Bronchial epithelial cell (primary cell): ENCODE measurements at regions not wholly inside any gene's neighbourhood (a gene's known extent, or its start where the extent isn't known, plus 50 kb on each side); places are given as distances from the start of the nearest gene placed in this dataset.
"Not testable (repeated sequence)": the region's sequence is repeated elsewhere in the genome, so short reads cannot be mapped to it uniquely, and the experiment has no call there.

ENCODE experiments used
- DNase-seq: peaks from one replicate; pipeline ENCODE4 v3.0.0-alpha.2; 2010; ENCODE audit warnings: low read depth
- FAIRE-seq: peaks from 2 replicates; lab custom pipeline; 2011; peaks lifted over from hg19 to GRCh38; lab: Jason Lieb, UNC
- H3K27me3 ChIP-seq: 2 replicates; pipeline ENCODE4 v1.5.1; 2011; ENCODE audit warnings: low read length; ENCODE audit not compliant: control insufficient read depth, insufficient read depth
- H3K36me3 ChIP-seq: 2 replicates; pipeline ENCODE4 v1.5.1; 2011; ENCODE audit warnings: low read length; ENCODE audit not compliant: control insufficient read depth, insufficient read depth
- H3K4me3 ChIP-seq: 2 replicates; pipeline ENCODE4 v1.5.1; 2011; ENCODE audit warnings: mild to moderate bottlenecking, low read depth, low read length, control low read depth
- TF ChIP-seq, protein P1 (sequence below): IDR thresholded peaks from 2 replicates; pipeline ENCODE4 v1.5.1; 2011; ENCODE audit warnings: mild to moderate bottlenecking, moderate library complexity, low read length, control low read depth, inconsistent platforms; ENCODE audit not compliant: insufficient read depth, severe bottlenecking

DNA sequence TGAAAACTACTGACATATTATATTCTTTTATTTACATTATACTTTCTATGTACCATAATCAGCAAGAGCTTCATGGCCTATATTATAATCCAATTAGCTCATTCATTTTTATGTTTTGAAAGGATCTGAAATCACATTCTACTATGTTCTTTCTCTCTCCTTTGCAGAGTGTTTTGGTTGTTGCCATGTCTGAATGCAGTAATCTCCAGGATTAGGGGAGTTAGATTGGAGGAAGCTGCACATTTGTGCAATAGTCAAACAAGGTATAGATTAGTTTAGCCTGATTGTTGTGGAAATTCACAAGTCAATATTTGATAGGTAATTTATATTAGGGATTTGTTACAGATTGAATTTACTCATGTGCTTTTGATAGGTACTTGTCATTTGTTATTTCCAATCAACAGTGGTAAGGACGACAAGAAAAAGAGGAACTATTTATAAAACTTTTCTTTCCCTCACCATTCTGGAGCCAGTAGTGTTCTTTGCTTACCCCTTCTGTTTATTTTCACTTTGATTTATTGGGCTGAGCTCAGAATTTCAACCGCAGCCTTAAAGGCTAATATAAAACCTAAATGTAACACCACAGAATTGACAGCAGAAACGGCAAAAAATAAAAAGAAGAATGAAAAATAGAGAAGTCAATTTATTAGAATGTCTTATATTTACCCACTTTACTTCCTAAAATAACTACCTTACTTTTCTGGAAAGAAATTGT lies 597.0 kb downstream of the CHSY3 start:
- Histone ChIP-seq H3K27me3 (no peaks in the 10 kb centered on the region), H3K4me3 (no peak overlapping the region), H3K36me3 (no peaks in the 10 kb centered on the region)
- DNase-seq (no peak), FAIRE-seq (no peak)
- TF ChIP-seq, protein P1, sequence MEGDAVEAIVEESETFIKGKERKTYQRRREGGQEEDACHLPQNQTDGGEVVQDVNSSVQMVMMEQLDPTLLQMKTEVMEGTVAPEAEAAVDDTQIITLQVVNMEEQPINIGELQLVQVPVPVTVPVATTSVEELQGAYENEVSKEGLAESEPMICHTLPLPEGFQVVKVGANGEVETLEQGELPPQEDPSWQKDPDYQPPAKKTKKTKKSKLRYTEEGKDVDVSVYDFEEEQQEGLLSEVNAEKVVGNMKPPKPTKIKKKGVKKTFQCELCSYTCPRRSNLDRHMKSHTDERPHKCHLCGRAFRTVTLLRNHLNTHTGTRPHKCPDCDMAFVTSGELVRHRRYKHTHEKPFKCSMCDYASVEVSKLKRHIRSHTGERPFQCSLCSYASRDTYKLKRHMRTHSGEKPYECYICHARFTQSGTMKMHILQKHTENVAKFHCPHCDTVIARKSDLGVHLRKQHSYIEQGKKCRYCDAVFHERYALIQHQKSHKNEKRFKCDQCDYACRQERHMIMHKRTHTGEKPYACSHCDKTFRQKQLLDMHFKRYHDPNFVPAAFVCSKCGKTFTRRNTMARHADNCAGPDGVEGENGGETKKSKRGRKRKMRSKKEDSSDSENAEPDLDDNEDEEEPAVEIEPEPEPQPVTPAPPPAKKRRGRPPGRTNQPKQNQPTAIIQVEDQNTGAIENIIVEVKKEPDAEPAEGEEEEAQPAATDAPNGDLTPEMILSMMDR = no peak

DNA sequence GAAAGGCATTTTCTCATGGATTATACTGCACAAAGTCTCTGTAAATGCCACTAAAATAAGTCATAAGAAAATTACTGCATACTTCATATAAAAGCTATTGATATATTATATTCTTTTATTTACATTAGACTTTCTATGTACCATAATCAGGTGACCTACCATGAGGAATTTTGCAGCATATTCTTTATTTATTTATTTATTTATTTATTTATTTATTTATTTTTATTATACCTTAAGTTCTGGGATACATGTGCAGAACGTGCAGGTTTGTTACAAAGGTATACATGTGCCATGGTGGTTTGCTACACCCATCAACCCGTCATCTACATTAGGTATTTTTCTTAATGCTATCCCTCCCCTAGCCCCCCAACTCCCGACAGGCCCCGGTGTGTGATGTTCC lies 596.2 kb downstream of the CHSY3 start:
- H3K36me3 ChIP-seq, FAIRE-seq, H3K27me3 ChIP-seq, H3K4me3 ChIP-seq, DNase-seq: not testable (repeated sequence)

DNA sequence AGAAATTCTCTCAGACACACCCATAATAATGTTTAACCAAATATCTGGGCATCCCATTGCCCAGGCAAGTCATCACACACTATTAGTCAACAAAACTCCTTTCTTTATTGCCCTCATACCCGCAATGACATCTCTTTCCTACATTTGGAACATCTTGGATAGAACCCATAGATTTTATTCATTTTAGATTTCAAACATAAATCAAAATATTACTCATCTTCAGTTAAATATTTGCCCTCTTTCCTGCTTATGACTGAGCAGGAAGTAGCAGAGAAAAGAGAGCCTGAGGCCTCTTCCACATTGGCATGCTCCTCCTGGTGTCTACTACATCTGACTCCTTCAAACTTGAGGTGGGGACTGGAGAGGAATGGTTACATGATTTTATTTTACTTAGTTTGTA lies 592.0 kb downstream of the CHSY3 start:
- DNase-seq (peak; percentile 87), FAIRE-seq (no peak)
- TF ChIP-seq, protein P1 = no peak
- H3K36me3 ChIP-seq = no peaks in the 10 kb centered on the region
- no peaks in the 10 kb centered on the region for H3K27me3 ChIP-seq
- no peak overlapping the region for H3K4me3 ChIP-seq

DNA sequence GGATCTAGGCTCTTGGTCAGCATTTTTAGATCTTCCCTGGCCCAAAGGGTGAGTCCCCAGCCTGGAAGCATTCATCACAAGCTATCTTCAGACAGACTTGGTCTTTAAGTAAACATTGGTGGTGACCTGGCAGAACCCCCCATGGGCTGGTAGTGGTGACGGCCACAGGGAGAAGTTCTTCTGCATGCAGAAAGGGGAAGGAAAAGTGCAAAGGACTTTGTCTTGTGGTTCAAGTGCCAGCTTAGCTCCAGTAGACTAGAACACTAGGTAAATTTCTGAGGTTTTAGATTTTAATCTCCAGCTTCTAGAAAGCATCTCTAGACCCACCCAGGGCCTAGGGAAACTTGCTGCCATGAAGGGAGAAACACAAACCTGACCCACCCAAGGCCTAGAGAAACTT lies 584.0 kb downstream of the CHSY3 start:
- no peak for DNase-seq
- Histone ChIP-seq H3K27me3 (no peaks in the 10 kb centered on the region), H3K36me3 (no peaks in the 10 kb centered on the region), H3K4me3 (no peak overlapping the region)
- TF ChIP-seq, protein P1 = no peak
- no peak for FAIRE-seq

DNA sequence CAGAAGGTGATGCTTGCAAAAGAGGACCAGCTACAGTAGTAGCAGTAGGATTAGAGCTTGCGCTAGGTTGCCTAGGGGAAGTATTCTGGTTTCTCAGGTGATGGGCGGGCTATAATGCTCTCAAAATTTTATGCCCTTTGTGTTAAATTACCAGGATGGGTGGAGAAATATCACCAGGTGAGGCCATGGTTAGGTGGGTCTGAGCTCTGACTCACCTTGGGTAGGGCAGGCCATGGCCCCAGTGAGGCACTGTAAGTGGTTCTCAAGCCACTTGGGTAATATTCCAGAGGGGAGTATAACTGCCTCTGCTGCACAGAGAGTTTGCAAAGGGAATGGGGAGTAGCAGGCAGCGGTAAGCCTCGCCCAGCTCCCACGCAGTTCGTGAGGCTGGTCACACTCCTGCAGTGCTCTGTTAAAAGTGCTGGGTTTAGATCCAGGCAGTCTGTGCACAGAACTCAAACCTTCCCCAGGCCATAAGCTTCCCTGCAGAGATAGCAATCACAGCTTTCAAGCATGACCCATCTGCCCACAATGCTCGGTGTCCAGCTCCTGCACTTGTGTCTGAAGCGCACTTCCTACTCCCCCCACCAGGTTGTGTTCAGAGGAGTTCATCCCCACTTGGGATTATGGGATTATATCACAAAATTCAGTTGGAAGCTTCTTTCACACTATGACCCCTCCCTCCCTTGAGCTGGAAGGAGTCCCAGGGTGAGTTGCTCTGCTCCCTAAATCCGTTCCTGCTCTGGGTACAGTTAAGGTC lies 575.0 kb downstream of the CHSY3 start:
- no peaks in the 10 kb centered on the region for H3K27me3 ChIP-seq
- TF ChIP-seq, protein P1 = no peak
- no peaks in the 10 kb centered on the region for H3K36me3 ChIP-seq
- FAIRE-seq (no peak), DNase-seq (peak; percentile 8)
- no peak overlapping the region for H3K4me3 ChIP-seq

DNA sequence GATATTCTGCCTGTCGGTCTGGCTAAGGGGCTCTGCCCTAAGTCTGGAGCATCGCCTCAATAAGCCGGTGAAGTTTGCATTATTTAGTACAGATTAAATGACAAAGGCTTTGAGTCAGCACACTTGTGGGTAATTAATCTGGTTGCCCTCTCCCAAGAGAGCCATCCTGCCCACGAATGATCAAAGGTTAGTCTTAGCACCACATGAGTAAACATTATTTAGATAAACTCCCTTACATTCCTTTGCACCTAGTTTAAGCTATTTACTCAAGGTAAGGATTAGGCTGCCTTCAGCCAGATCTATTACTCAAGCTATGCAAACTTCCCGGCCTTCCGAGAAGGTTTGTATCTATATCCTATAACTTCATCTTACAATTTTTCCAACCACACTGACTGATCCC lies 572.1 kb downstream of the CHSY3 start:
- Histone ChIP-seq H3K36me3 (no peaks in the 10 kb centered on the region), H3K4me3 (no peak overlapping the region), H3K27me3 (no peaks in the 10 kb centered on the region)
- FAIRE-seq = no peak
- peak; percentile 91 for DNase-seq
- TF ChIP-seq, protein P1 = no peak
